SK-N-MC (cell line): ENCODE measurements at regions not wholly inside any gene's neighbourhood (a gene's known extent, or its start where the extent isn't known, plus 50 kb on each side); places are given as distances from the start of the nearest gene placed in this dataset.

Experiments used
- DNase-seq: peaks from one replicate; pipeline ENCODE4 v3.0.0-alpha.2; 2011; ENCODE audit warnings: low read depth, low spot score
- H3K27ac ChIP-seq: fragments of 200-600 bp; sonication (generic); 2 replicates; pipeline ENCODE4 v1.5.1; 2016; ENCODE audit warnings: mixed run types
- H3K36me3 ChIP-seq: fragments of 200-600 bp; sonication (generic); 2 replicates; pipeline ENCODE4 v1.6.1; 2017; ENCODE audit warnings: antibody characterized with exemption, low read length, mixed read lengths; ENCODE audit not compliant: insufficient read depth
- H3K4me3 ChIP-seq: fragments of 200-600 bp; sonication (generic); 2 replicates; pipeline ENCODE4 v1.5.1; 2016
- H3K9ac ChIP-seq: fragments of 200-600 bp; sonication (generic); 2 replicates; pipeline ENCODE4 v1.8.0; 2017; ENCODE audit warnings: mixed run types, mixed read lengths; ENCODE audit not compliant: insufficient read length
- H3K9me3 ChIP-seq: fragments of 200-600 bp; sonication (generic); 2 replicates; pipeline ENCODE4 v1.6.1; 2017; ENCODE audit warnings: low read depth, mild to moderate bottlenecking, antibody characterized with exemption, low read length, moderate library complexity, mixed read lengths
- EZH2 ChIP-seq: fragments of 200-600 bp; sonication (generic); IDR thresholded peaks from one replicate; pipeline ENCODE4 v1.6.1; 2017; ENCODE audit warnings: antibody characterized with exemption
- FOXP2 ChIP-seq: optimal IDR thresholded peaks from 2 replicates; pipeline ENCODE3; 2011; ENCODE audit warnings: mild to moderate bottlenecking, moderate library complexity; ENCODE audit not compliant: insufficient read depth; ENCODE audit errors: extremely low read length, control extremely low read depth
- POLR2AphosphoS5 ChIP-seq: IDR thresholded peaks from 2 replicates; pipeline ENCODE4 v1.6.1; 2012; ENCODE audit warnings: mild to moderate bottlenecking, low read depth, low read length, borderline replicate concordance

DNA sequence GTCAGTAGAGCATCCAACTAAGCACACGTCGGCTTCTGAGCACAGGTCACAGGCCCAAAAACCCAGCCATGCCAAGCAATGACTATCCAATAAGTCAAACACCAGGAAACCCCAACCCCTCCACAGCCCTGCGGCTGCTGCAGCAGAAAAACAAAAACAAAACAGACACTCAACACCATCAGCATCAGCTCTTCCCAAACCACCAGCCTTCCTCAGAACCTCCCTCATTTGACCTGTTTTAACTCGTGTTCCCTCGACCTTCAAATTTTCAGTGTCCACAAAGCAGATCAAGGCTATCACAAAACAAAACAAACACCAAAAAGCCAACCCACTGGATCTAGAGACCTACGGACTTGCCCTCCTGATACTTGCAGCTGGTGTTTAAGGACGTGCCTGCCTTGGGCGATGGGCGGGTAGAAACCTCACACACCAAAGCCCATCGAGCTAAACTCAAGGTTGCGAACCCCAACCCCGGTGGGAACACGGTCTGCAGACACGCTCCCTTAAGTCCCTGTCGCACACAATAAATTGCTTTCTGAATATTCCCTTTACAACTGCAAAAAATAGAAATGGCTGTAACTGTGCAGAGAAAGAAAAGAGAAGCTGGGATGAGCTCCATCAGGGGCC lies 247.1 kb upstream of the ANKRD55 start:
- H3K36me3 ChIP-seq, result no peaks in the 10 kb centered on the region
- DNase-seq, result no peak
- no peak overlapping the region for H3K27ac ChIP-seq
- TF ChIP-seq POLR2AphosphoS5 (no peak), EZH2 (no peak), FOXP2 (no peak)
- H3K9me3 ChIP-seq, result no peaks in the 10 kb centered on the region
- no peak overlapping the region for H3K4me3 ChIP-seq
- H3K9ac ChIP-seq, result no peak overlapping the region

DNA sequence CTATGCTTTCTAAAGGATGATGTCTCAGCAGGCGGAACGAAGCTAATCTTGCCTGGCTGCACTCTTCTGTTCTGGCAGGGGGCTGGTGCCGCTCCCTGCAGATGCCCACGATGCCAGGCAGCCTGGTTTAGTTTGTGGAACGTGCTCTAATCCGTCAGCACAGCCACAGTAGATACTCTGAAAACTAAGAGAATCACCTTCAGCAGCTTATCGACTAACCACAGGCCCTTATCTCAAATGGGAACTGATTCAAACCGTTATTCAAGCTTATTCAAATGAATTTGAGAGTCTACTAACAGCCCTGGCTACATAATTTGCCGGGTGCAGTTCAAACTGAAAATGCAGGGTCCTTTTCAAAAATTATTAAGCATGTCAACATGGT lies 246.6 kb upstream of the ANKRD55 start:
- H3K27ac ChIP-seq, result no peak overlapping the region
- no peaks in the 10 kb centered on the region for H3K36me3 ChIP-seq
- DNase-seq, result no peak
- TF ChIP-seq FOXP2 (no peak), EZH2 (no peak), POLR2AphosphoS5 (no peak)
- no peaks in the 10 kb centered on the region for H3K9me3 ChIP-seq
- H3K9ac ChIP-seq, result no peak overlapping the region
- H3K4me3 ChIP-seq, result peak overlapping the region; percentile 4; the same call in 1 of the 2 replicates

DNA sequence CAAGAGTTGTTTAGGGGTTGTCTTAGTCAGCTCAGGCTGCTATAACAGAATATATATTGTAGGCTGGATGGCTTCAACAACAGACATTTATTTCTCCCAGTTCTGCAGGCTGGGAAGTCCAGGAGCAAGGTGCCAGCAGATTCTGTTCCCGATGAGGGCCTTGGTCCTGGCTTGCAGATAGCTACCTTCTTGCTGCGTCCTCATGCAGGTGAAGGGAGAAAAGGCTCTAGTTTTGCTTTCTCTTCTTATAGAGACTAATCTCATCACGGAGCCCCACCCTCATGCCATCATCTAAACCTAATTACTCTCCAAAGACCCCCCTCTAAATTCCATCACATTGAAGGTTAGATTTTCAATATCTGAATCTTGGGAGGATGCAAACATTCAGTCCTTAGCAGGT lies 246.0 kb upstream of the ANKRD55 start:
- TF ChIP-seq POLR2AphosphoS5 (no peak), EZH2 (no peak), FOXP2 (no peak)
- no peak overlapping the region for H3K27ac ChIP-seq
- no peaks in the 10 kb centered on the region for H3K9me3 ChIP-seq
- H3K9ac ChIP-seq, result no peak overlapping the region
- no peak for DNase-seq
- no peaks in the 10 kb centered on the region for H3K36me3 ChIP-seq
- no peak overlapping the region for H3K4me3 ChIP-seq

DNA sequence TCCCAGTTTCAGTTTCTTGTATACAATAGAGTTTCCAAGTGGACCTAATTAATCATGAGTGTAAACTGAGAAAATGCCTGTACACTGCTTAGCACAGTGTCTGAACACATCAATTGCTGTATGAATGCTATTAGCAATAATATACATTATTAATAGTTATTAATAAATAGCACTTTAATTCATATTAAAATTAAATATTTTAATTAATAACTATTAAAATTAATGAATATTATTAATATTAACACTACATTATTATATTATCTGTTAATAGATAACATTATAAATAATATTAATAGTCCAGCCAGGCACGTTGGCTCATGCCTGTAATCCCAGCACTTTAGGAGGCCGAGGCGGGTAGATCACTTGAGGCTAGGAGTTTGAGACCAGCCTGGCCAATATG lies 244.9 kb upstream of the ANKRD55 start:
- H3K9me3 ChIP-seq, result no peaks in the 10 kb centered on the region
- no peak overlapping the region for H3K4me3 ChIP-seq
- no peak overlapping the region for H3K27ac ChIP-seq
- no peak overlapping the region for H3K9ac ChIP-seq
- H3K36me3 ChIP-seq, result no peaks in the 10 kb centered on the region
- DNase-seq, result no peak
- no peak for TF ChIP-seq EZH2

DNA sequence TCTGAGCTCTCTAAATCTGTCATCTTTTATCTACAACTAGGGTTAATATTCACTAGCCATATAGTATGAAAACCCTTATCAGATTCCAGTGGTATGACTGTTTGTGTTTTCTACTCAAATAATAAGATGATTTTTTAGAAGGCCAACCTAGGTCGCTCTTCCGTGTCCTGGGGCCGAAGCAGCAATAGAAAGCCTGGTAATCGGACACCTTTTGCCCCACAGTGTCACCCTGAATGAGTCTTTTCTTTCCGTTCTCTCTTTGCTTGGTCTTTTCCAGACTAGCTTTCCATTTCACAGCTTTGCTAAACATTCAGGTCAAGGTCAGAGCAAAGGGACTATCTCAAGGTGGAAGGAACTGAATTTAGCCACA lies 243.3 kb upstream of the ANKRD55 start:
- no peak overlapping the region for H3K4me3 ChIP-seq
- no peak for DNase-seq
- no peak overlapping the region for H3K9ac ChIP-seq
- TF ChIP-seq FOXP2 (no peak), EZH2 (no peak), POLR2AphosphoS5 (no peak)
- H3K27ac ChIP-seq, result no peak overlapping the region
- no peaks in the 10 kb centered on the region for H3K9me3 ChIP-seq
- H3K36me3 ChIP-seq, result no peaks in the 10 kb centered on the region

DNA sequence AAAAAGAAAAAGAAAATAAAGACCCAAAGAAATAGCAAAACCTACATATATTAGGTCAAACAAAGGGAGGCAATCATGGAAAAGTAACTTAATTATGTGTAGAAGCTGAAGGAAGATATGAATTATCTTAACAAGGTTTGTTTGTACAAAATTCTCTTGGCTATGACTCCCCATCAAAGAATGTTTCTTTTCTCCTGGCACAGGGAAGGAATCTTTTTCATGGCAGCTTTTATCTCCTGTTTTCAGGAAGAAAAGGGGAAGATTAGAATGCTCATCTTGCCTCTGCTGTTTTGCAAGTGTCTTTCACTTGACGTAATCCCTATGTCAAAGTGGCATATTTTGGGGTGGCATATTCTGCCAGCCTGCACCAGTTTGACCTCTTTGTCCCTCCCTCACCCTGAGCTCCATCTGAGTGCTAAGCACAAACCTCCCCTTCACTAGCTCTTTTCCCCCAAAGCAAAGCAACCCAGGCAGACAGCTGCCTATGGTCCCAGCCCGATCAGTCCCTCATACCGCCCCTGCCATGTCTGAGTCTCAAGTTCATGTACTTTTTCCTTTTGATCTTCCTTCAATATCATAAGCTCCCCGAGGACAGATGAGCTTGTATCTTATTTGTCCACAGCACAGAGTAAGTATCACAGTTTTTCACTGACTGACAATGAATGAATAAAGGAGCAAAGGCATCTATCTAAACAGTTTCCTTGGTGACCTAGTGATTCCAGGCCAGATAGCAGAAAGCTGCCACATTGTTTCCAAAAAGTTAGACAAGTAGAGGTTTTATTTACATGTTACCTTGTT lies 242.8 kb upstream of the ANKRD55 start:
- no peak overlapping the region for H3K9ac ChIP-seq
- no peaks in the 10 kb centered on the region for H3K9me3 ChIP-seq
- no peak for DNase-seq
- TF ChIP-seq POLR2AphosphoS5, result no peak
- no peak for TF ChIP-seq EZH2
- no peak for TF ChIP-seq FOXP2
- no peaks in the 10 kb centered on the region for H3K36me3 ChIP-seq
- no peak overlapping the region for H3K4me3 ChIP-seq
- no peak overlapping the region for H3K27ac ChIP-seq

DNA sequence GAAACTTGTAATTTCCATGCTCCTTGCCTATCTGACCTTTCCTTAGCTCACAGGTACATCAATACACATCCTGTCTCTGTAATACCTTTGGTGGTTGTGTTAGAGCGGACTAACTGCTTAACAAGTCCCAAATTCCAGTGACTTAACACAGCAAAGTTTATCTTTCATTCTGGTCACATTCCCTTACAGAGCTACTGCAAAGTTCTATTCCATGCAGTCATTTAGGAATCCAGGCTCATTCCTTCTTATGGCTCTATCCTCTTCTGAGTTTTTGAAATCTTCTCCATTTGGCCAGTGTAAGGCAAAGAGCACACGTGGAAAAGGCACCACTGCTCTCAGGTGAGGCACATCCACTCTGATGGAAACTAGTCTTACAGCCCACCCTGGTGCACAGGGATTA lies 238.6 kb upstream of the ANKRD55 start:
- Histone ChIP-seq H3K36me3 (no peaks in the 10 kb centered on the region), H3K27ac (no peak overlapping the region)
- TF ChIP-seq EZH2, result no peak
- TF ChIP-seq FOXP2, result no peak
- TF ChIP-seq POLR2AphosphoS5, result no peak

DNA sequence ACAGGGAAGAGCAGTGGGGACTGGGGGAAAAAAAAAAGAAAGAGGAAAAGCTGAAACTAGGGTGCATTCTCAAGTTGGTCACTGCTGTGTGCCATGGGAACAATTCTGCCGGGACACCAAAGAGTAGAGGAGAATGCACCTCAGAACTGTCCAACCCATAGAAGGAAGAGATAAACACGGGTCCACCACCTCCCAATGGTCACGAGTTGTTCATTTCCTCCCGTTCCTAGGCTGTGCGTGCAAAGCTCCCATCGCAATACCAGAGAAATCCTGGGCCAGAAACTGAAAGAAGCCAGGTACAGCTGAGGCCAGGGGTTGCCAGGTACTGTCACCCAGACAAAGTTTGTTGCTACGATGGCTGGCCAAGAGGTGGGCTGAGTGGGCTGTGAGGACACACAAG lies 236.9 kb upstream of the ANKRD55 start:
- H3K9ac ChIP-seq, result no peak overlapping the region
- no peak overlapping the region for H3K27ac ChIP-seq
- no peaks in the 10 kb centered on the region for H3K36me3 ChIP-seq
- no peaks in the 10 kb centered on the region for H3K9me3 ChIP-seq
- no peak overlapping the region for H3K4me3 ChIP-seq
- no peak for TF ChIP-seq EZH2
- no peak for TF ChIP-seq POLR2AphosphoS5
- no peak for TF ChIP-seq FOXP2
- DNase-seq, result no peak

More for the DNA sequence above, 238.6 kb upstream of the ANKRD55 start:
- Histone ChIP-seq H3K4me3 (no peak overlapping the region), H3K9me3 (no peaks in the 10 kb centered on the region), H3K9ac (no peak overlapping the region)
- DNase-seq, result no peak

DNA sequence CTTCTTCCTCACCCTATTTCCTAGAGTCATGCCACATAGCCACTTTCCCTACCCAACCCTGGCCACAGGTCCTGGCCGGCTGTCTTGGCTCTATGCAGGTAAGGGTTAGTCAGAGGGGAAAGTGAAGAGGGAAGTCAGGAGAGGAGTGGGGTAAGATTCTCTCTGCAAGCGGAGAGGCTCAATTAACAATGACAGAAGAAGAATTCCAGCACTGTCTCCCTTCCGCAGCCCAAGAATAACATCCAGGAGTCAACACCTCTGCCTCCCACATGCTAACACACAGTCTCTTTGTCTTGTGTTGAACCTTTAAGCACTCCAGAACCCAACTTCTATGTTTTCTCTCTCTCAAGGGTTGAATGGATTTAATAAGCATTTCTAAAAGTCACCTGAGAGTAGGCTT lies 235.1 kb upstream of the ANKRD55 start:
- no peak for DNase-seq
- no peak overlapping the region for H3K27ac ChIP-seq
- TF ChIP-seq POLR2AphosphoS5 (no peak), FOXP2 (no peak), EZH2 (no peak)

More for the DNA sequence above, 235.1 kb upstream of the ANKRD55 start:
- Histone ChIP-seq H3K4me3 (no peak overlapping the region), H3K36me3 (no peaks in the 10 kb centered on the region), H3K9ac (no peak overlapping the region), H3K9me3 (no peaks in the 10 kb centered on the region)
